CD14-positive monocyte (primary cell): ENCODE measurements at regions not wholly inside any gene's neighbourhood (a gene's known extent, or its start where the extent isn't known, plus 50 kb on each side); places are given as distances from the start of the nearest gene placed in this dataset.

ENCODE experiments used
- DNase-seq, 3 donors: peaks; one replicate each; pipeline ENCODE4 v3.0.0-alpha.2; 2011 to 2022
- H2AFZ ChIP-seq: 2 replicates; pipeline ENCODE4 v1.6.0; 2012; ENCODE audit warnings: mild to moderate bottlenecking, low read depth, low read length, inconsistent platforms; ENCODE audit not compliant: insufficient read depth, poor library complexity, severe bottlenecking
- H3K27ac ChIP-seq, 2 donors: 1 replicate in 1 of 2; 2 replicates in 1 of 2; pipeline ENCODE4 v1.5.1; 2012 to 2013; ENCODE audit warnings: low read length in 2 of 2, control low read depth in 1 of 2, inconsistent platforms in 1 of 2, low read depth in 1 of 2, mild to moderate bottlenecking in 1 of 2
- H3K27me3 ChIP-seq, 2 donors: one replicate each; pipeline versions ENCODE4 v1.6.0 to v1.6.1; 2011 to 2013; ENCODE audit warnings: low read length in 2 of 2; ENCODE audit not compliant: control insufficient read depth in 2 of 2, insufficient read depth in 2 of 2
- H3K36me3 ChIP-seq, 2 donors: replicated peaks in 1 of 2; 1 replicate in 1 of 2; 2 replicates in 1 of 2; pipeline versions ENCODE4 v1.5.1 to v1.6.1; 2012 to 2013; ENCODE audit warnings: low read length in 2 of 2, control low read depth in 1 of 2, inconsistent platforms in 1 of 2, mild to moderate bottlenecking in 1 of 2; ENCODE audit not compliant: insufficient read depth in 2 of 2, control insufficient read depth in 1 of 2
- H3K4me1 ChIP-seq, 2 donors: 1 replicate in 1 of 2; 2 replicates in 1 of 2; pipeline versions ENCODE4 v1.5.1 to v1.6.1; 2012 to 2013; ENCODE audit warnings: low read length in 2 of 2, control low read depth in 1 of 2, inconsistent platforms in 1 of 2, mild to moderate bottlenecking in 1 of 2, moderate library complexity in 1 of 2; ENCODE audit not compliant: insufficient read depth in 2 of 2, control insufficient read depth in 1 of 2
- H3K4me2 ChIP-seq: replicated peaks from 2 replicates; pipeline ENCODE3; 2012; ENCODE audit warnings: low read length, moderate library complexity, mild to moderate bottlenecking; ENCODE audit not compliant: poor library complexity, severe bottlenecking; ENCODE audit errors: extremely low read depth
- H3K4me3 ChIP-seq, 3 experiments: fragments of 200-600 bp in 1 of 3; sonication (generic) in 1 of 3; replicated peaks in 1 of 3; 1 replicate in 2 of 3; 2 replicates in 1 of 3; pipeline ENCODE4 v1.5.1; 2011 to 2013; ENCODE audit warnings: low read length in 3 of 3, mild to moderate bottlenecking in 3 of 3, control low read depth in 2 of 3, low read depth in 2 of 3, inconsistent platforms in 1 of 3, moderate library complexity in 1 of 3
- H3K79me2 ChIP-seq: 2 replicates; pipeline ENCODE4 v1.6.0; 2012; ENCODE audit warnings: mild to moderate bottlenecking, control low read depth, inconsistent platforms, low read length, moderate library complexity; ENCODE audit not compliant: insufficient read depth
- H3K9ac ChIP-seq: 2 replicates; pipeline ENCODE4 v1.6.0; 2017; ENCODE audit warnings: low read length, mild to moderate bottlenecking; ENCODE audit not compliant: insufficient read depth, poor library complexity, severe bottlenecking
- H3K9me3 ChIP-seq, 2 donors: replicated peaks in 1 of 2; 1 replicate in 1 of 2; 2 replicates in 1 of 2; pipeline versions ENCODE4 v1.5.1 to v1.6.1; 2012 to 2013; ENCODE audit warnings: low read length in 2 of 2, control low read depth in 1 of 2; ENCODE audit not compliant: control insufficient read depth in 1 of 2, insufficient read depth in 1 of 2
- H4K20me1 ChIP-seq: 2 replicates; pipeline ENCODE4 v1.6.0; 2012; ENCODE audit warnings: mild to moderate bottlenecking, low read length, control low read depth, moderate library complexity; ENCODE audit not compliant: insufficient read depth
- H3K27ac Mint-ChIP-seq, 7 donors: one replicate each; pipeline ENCODE4 v1.8.0; 2020; ENCODE audit warnings: mild to moderate bottlenecking in 7 of 7, mixed read lengths in 7 of 7, moderate library complexity in 6 of 7, inconsistent platforms in 2 of 7
- H3K27me3 Mint-ChIP-seq, 3 donors: one replicate each; pipeline ENCODE4 v1.8.0; 2021 to 2022; ENCODE audit warnings: low read depth in 3 of 3, mild to moderate bottlenecking in 3 of 3, mixed read lengths in 3 of 3, moderate library complexity in 3 of 3, inconsistent platforms in 1 of 3
- H3K36me3 Mint-ChIP-seq, 2 donors: one replicate each; pipeline ENCODE4 v1.8.0; 2020; ENCODE audit warnings: mixed read lengths in 2 of 2, inconsistent platforms in 1 of 2, mild to moderate bottlenecking in 1 of 2
- H3K4me1 Mint-ChIP-seq: one replicate; pipeline ENCODE4 v1.8.0; 2020; ENCODE audit warnings: mild to moderate bottlenecking, mixed read lengths
- H3K4me3 Mint-ChIP-seq, 2 donors: one replicate each; pipeline ENCODE4 v1.8.0; 2020; ENCODE audit warnings: mild to moderate bottlenecking in 2 of 2, mixed read lengths in 2 of 2, moderate library complexity in 1 of 2
- H3K9me3 Mint-ChIP-seq, 7 donors: one replicate each; pipeline ENCODE4 v1.8.0; 2020 to 2022; ENCODE audit warnings: mixed read lengths in 7 of 7, mild to moderate bottlenecking in 6 of 7, moderate library complexity in 6 of 7, inconsistent platforms in 2 of 7
- WGBS: methylation state at CpG from one replicate; pipeline ENCODE4 v1.1.5; 2013; ENCODE audit warnings: missing lambda C conversion rate; ENCODE audit not compliant: insufficient coverage; 5-methylcytosine and 5-hydroxymethylcytosine counted together
- intact Hi-C, 2 donors: fragments of 100-400 bp; cut with micrococcal nuclease; formaldehyde crosslinking; loops; one replicate each; pipeline versions ENCODE4 v1.15.0 to v1.15.1; 2023
- TF ChIP-seq, protein P1 (sequence below): fragments of 200-600 bp; IDR thresholded peaks from one replicate; pipeline ENCODE4 v1.8.0; 2022; ENCODE audit warnings: antibody characterized with exemption, mild to moderate bottlenecking

DNA sequence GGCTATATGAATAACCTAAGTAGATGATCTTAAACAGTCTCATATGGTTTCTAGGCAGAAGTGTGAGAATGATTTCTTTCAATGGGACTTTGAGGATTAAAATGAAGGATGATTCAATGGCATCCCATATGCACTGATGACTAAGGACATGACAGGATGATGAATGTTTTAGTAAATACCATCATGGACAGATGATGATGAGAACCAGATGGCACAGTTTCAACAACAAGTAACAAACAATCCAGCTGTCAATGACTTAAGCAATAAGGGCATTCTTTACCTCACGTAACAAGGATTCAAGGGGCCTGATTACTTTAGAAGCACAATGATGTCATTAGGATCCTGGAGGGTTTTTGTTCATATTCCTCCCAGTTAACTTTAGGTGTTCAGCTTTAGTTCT, 2678.4 kb downstream of the PCDH9 start:
- no CpG with 5 or more reads among the region's 1 CpG for WGBS
- no peak overlapping the region for H3K4me3 Mint-ChIP-seq
- Histone ChIP-seq H3K4me3 (no peak overlapping the region), H3K36me3 (no peaks in the 10 kb centered on the region), H3K9ac (no peak overlapping the region), H3K4me1 (no peaks in the 10 kb centered on the region), H3K27ac (no peak overlapping the region), H3K4me2 (no peak overlapping the region), H3K79me2 (no peaks in the 10 kb centered on the region), H3K27me3 (no peaks in the 10 kb centered on the region), H4K20me1 (no peaks in the 10 kb centered on the region), H3K9me3 (peaks cover 0 to 3% of the 10 kb centered on the region in 2 donors), H2AFZ (no peak overlapping the region)
- H3K9me3 Mint-ChIP-seq = peaks cover 2 to 11% (median 6%) of the 10 kb centered on the region in 7 donors
- H3K36me3 Mint-ChIP-seq = no peaks in the 10 kb centered on the region
- H3K27me3 Mint-ChIP-seq = peaks cover 0 to 1% (median 0%) of the 10 kb centered on the region in 3 donors
- no peaks in the 10 kb centered on the region for H3K4me1 Mint-ChIP-seq
- H3K27ac Mint-ChIP-seq = no peak overlapping the region
- TF ChIP-seq, protein P1, sequence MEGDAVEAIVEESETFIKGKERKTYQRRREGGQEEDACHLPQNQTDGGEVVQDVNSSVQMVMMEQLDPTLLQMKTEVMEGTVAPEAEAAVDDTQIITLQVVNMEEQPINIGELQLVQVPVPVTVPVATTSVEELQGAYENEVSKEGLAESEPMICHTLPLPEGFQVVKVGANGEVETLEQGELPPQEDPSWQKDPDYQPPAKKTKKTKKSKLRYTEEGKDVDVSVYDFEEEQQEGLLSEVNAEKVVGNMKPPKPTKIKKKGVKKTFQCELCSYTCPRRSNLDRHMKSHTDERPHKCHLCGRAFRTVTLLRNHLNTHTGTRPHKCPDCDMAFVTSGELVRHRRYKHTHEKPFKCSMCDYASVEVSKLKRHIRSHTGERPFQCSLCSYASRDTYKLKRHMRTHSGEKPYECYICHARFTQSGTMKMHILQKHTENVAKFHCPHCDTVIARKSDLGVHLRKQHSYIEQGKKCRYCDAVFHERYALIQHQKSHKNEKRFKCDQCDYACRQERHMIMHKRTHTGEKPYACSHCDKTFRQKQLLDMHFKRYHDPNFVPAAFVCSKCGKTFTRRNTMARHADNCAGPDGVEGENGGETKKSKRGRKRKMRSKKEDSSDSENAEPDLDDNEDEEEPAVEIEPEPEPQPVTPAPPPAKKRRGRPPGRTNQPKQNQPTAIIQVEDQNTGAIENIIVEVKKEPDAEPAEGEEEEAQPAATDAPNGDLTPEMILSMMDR = no peak
- intact Hi-C loops = no loop called here
- no peak for DNase-seq

DNA sequence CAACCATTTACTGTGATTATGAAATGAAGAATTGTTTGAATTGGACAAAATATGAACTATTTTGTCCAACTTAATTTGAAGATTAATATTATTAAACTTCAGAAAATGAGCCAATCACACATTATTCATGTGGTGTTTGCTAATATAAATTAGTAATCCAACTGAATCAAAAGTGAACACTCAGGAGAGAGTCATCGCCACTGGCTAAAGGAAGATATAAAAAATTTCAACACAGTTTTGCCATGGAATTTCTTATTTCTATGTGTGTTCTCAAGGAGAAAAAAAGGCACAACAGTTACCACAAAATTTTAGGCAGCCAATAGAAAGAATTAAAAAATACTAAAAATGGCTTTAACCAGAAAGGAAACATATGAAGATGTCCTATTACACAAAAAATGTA, 2683.8 kb downstream of the PCDH9 start:
- no peak overlapping the region for H3K4me3 Mint-ChIP-seq

More for the DNA sequence above, 2683.8 kb downstream of the PCDH9 start:
- no peaks in the 10 kb centered on the region for H3K36me3 Mint-ChIP-seq
- no peaks in the 10 kb centered on the region for H3K36me3 ChIP-seq
- intact Hi-C loops = no loop called here
- peaks cover 0 to 3% of the 10 kb centered on the region in 2 donors for H3K9me3 ChIP-seq
- no peaks in the 10 kb centered on the region for H3K4me1 ChIP-seq
- WGBS = no CpG with 5 or more reads among the region's 1 CpG
- no peak overlapping the region for H3K27ac ChIP-seq
- no peak overlapping the region for H2AFZ ChIP-seq
- no peak overlapping the region for H3K4me2 ChIP-seq
- no peaks in the 10 kb centered on the region for H3K79me2 ChIP-seq
- DNase-seq = no peak
- H3K27me3 ChIP-seq = no peaks in the 10 kb centered on the region
- TF ChIP-seq, protein P1 = no peak
- no peaks in the 10 kb centered on the region for H3K4me1 Mint-ChIP-seq
- H3K27me3 Mint-ChIP-seq = peaks cover 0 to 1% (median 0%) of the 10 kb centered on the region in 3 donors
- no peak overlapping the region for H3K4me3 ChIP-seq
- no peak overlapping the region for H3K9ac ChIP-seq
- no peak overlapping the region for H3K27ac Mint-ChIP-seq
- no peaks in the 10 kb centered on the region for H4K20me1 ChIP-seq
- H3K9me3 Mint-ChIP-seq = peaks cover 0 to 7% (median 4%) of the 10 kb centered on the region in 7 donors
